ENCODE measurements at regions not wholly inside any gene's neighbourhood (a gene's known extent, or its start where the extent isn't known, plus 50 kb on each side); places are given as distances from the start of the nearest gene placed in this dataset.

DNA sequence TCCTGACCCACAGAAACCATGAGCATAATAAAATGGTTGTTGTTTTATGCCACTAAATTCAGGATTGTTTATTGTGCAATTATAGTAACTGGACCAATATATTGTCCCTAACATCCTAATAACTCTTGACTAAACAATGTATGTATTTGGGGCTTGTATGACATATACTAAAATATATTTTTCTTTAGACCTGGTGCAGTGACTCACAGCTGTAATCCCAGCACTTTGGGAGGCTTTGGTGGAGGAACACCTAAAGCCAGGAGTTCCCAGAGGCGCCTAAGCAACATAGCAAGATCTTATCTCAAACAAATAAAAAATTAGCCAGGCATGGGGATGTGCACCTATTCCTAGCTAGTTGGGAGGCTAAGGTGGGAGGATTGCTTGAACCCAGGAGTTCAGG is 180.4 kb downstream of the SUCNR1 start:
- TF ChIP-seq, protein P1, sequence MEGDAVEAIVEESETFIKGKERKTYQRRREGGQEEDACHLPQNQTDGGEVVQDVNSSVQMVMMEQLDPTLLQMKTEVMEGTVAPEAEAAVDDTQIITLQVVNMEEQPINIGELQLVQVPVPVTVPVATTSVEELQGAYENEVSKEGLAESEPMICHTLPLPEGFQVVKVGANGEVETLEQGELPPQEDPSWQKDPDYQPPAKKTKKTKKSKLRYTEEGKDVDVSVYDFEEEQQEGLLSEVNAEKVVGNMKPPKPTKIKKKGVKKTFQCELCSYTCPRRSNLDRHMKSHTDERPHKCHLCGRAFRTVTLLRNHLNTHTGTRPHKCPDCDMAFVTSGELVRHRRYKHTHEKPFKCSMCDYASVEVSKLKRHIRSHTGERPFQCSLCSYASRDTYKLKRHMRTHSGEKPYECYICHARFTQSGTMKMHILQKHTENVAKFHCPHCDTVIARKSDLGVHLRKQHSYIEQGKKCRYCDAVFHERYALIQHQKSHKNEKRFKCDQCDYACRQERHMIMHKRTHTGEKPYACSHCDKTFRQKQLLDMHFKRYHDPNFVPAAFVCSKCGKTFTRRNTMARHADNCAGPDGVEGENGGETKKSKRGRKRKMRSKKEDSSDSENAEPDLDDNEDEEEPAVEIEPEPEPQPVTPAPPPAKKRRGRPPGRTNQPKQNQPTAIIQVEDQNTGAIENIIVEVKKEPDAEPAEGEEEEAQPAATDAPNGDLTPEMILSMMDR (IDR thresholded peaks at IDR 0.05), result no peak
- no peak for TF ChIP-seq EZH2 (IDR thresholded peaks at IDR 0.05; ENCODE audit: borderline replicate concordance, insufficient read depth, low read depth, low read length, poor library complexity, severe bottlenecking)

All from B cell (primary cell).